SH-SY5Y (cell line): ENCODE measurements at regions not wholly inside any gene's neighbourhood (a gene's known extent, or its start where the extent isn't known, plus 50 kb on each side); places are given as distances from the start of the nearest gene placed in this dataset.

ENCODE experiments used
- GATA2 ChIP-seq: IDR thresholded peaks from 2 replicates; pipeline ENCODE4 v1.6.1; 2011; ENCODE audit warnings: mild to moderate bottlenecking, low read depth, low read length
- GATA3 ChIP-seq: IDR thresholded peaks from 2 replicates; pipeline ENCODE4 v1.6.1; 2011; ENCODE audit warnings: low read depth, mild to moderate bottlenecking, low read length, moderate library complexity

DNA sequence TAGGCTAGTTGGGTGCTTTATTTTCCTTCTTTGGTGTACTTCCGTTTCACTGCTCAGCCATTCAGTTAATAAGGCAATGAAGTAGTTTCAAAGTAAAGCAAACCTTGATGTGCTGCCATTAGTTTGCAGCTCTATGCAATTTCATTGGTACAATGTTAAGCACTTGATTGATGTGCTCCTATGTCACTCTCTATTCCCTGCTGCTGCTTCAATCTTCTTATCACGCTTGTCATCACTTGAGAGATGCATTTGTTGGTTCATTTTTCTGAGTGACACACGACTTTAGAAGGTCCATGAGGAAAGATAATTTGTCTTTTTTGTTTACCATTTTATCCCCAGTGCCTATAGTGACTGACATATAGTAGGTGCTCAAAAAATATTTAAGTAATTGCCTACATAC, 871.0 kb upstream of the PABPC4L start:
- TF ChIP-seq GATA3 (no peak), GATA2 (no peak)
